ENCODE measurements at regions not wholly inside any gene's neighbourhood (a gene's known extent, or its start where the extent isn't known, plus 50 kb on each side); places are given as distances from the start of the nearest gene placed in this dataset.
A peak's percentile ranks its signal among the peaks of the same experiment; 100 is the strongest.
"Not testable (repeated sequence)": the region's sequence is repeated elsewhere in the genome, so short reads cannot be mapped to it uniquely, and the experiment has no call there.

- DNase-seq (ENCODE audit: low read depth, low spot score), result no peak
Measured at GRCh38 chr2:107436281-107436680, 390.4 kb upstream of the RGPD4 start.

- DNase-seq (ENCODE audit: low read depth, low spot score), result no peak
Measured at GRCh38 chr2:107437265-107437664, 389.4 kb upstream of the RGPD4 start.

GRCh38 chr2:107437807-107438206, 388.9 kb upstream of the RGPD4 start:
- no peak for DNase-seq (ENCODE audit: low read depth, low spot score)

- DNase-seq (ENCODE audit: low read depth, low spot score), result no peak
Measured at GRCh38 chr2:107448160-107448559, 378.5 kb upstream of the RGPD4 start.

- DNase-seq (ENCODE audit: low read depth, low spot score), result no peak
Measured at GRCh38 chr2:107461301-107461700, 365.4 kb upstream of the RGPD4 start.

- no peak for DNase-seq (ENCODE audit: low read depth, low spot score)
Measured at GRCh38 chr2:107462181-107462580, 364.5 kb upstream of the RGPD4 start.

GRCh38 chr2:107466241-107466640, 360.5 kb upstream of the RGPD4 start:
- no peak for DNase-seq (ENCODE audit: low read depth, low spot score)

- DNase-seq (ENCODE audit: low read depth, low spot score), result no peak
Measured at GRCh38 chr2:107466984-107467773, 359.5 kb upstream of the RGPD4 start.

- DNase-seq (ENCODE audit: low read depth, low spot score), result no peak
Measured at GRCh38 chr2:107469437-107469995, 357.2 kb upstream of the RGPD4 start.

- no peak for DNase-seq (ENCODE audit: low read depth, low spot score)
Measured at GRCh38 chr2:107473150-107473549, 353.5 kb upstream of the RGPD4 start.

GRCh38 chr2:107475859-107476258, 350.8 kb upstream of the RGPD4 start:
- no peak for DNase-seq (ENCODE audit: low read depth, low spot score)

GRCh38 chr2:107502539-107502938, 324.2 kb upstream of the RGPD4 start:
- DNase-seq (ENCODE audit: low read depth, low spot score), result peak; percentile 27

- DNase-seq (ENCODE audit: low read depth, low spot score), result no peak
Measured at GRCh38 chr2:107511970-107512789, 314.5 kb upstream of the RGPD4 start.

- no peak for DNase-seq (ENCODE audit: low read depth, low spot score)
Measured at GRCh38 chr2:107525406-107525805, 301.3 kb upstream of the RGPD4 start.

- DNase-seq (ENCODE audit: low read depth, low spot score), result peak; percentile 3
Measured at GRCh38 chr2:107529146-107529545, 297.5 kb upstream of the RGPD4 start.

GRCh38 chr2:107530046-107530445, 296.6 kb upstream of the RGPD4 start:
- DNase-seq (ENCODE audit: low read depth, low spot score), result no peak

GRCh38 chr2:107534926-107535325, 291.8 kb upstream of the RGPD4 start:
- DNase-seq (ENCODE audit: low read depth, low spot score), result no peak

GRCh38 chr2:107535905-107536689, 290.6 kb upstream of the RGPD4 start:
- not testable (repeated sequence) for DNase-seq (ENCODE audit: low read depth, low spot score)

GRCh38 chr2:107542314-107542740, 284.4 kb upstream of the RGPD4 start:
- no peak for DNase-seq (ENCODE audit: low read depth, low spot score)

GRCh38 chr2:107543793-107544192, 282.9 kb upstream of the RGPD4 start:
- DNase-seq (ENCODE audit: low read depth, low spot score), result no peak

GRCh38 chr2:107545066-107545465, 281.6 kb upstream of the RGPD4 start:
- DNase-seq (ENCODE audit: low read depth, low spot score), result no peak

- DNase-seq (ENCODE audit: low read depth, low spot score), result no peak
Measured at GRCh38 chr2:107545851-107546250, 280.8 kb upstream of the RGPD4 start.
